GM23338 (cell line): ENCODE measurements at regions not wholly inside any gene's neighbourhood (a gene's known extent, or its start where the extent isn't known, plus 50 kb on each side); places are given as distances from the start of the nearest gene placed in this dataset.
A peak's percentile ranks its signal among the peaks of the same experiment; 100 is the strongest.

Experiments used
- ATAC-seq: fragments of 200-7000 bp; cut with Tn5 transposase; 3 replicates; pipeline ENCODE4 v1.9.1; 2020
- DNase-seq: peaks from one replicate; pipeline ENCODE4 v3.0.0-alpha.2; 2015; ENCODE audit warnings: low spot score
- H2AFZ ChIP-seq: fragments of 200-600 bp; sonication (generic); 2 replicates; pipeline ENCODE4 v1.8.0; 2016; ENCODE audit warnings: antibody characterized with exemption, mild to moderate bottlenecking, moderate library complexity
- H3F3A ChIP-seq: fragments of 200-600 bp; sonication (generic); replicated peaks from 2 replicates; pipeline ENCODE4 v1.8.0; 2017; ENCODE audit warnings: antibody characterized with exemption, mixed run types, low read depth
- H3K27ac ChIP-seq: fragments of 200-600 bp; sonication (generic); 2 replicates; pipeline ENCODE4 v1.6.1; 2016; ENCODE audit warnings: low read depth
- H3K27me3 ChIP-seq: fragments of 200-600 bp; sonication (generic); 2 replicates; pipeline ENCODE4 v1.8.0; 2016; ENCODE audit warnings: mild to moderate bottlenecking, mixed run types, moderate library complexity; ENCODE audit not compliant: insufficient read depth
- H3K36me3 ChIP-seq: fragments of 200-600 bp; sonication (generic); 2 replicates; pipeline ENCODE4 v1.8.0; 2016; ENCODE audit warnings: mild to moderate bottlenecking; ENCODE audit not compliant: insufficient read depth
- H3K4me1 ChIP-seq: fragments of 200-600 bp; sonication (generic); 2 replicates; pipeline ENCODE4 v1.8.0; 2016; ENCODE audit warnings: mild to moderate bottlenecking, moderate library complexity; ENCODE audit not compliant: insufficient read depth
- H3K4me2 ChIP-seq: fragments of 200-600 bp; sonication (generic); 2 replicates; pipeline ENCODE4 v1.7.1; 2017; ENCODE audit warnings: mixed run types
- H3K4me3 ChIP-seq: fragments of 200-600 bp; sonication (generic); 2 replicates; pipeline ENCODE4 v1.6.1; 2016; ENCODE audit warnings: mixed run types
- H3K79me2 ChIP-seq: fragments of 200-600 bp; sonication (generic); replicated peaks from 2 replicates; pipeline ENCODE4 v1.8.0; 2017; ENCODE audit warnings: mild to moderate bottlenecking; ENCODE audit not compliant: insufficient read depth
- H3K9me2 ChIP-seq: fragments of 200-600 bp; sonication (generic); 2 replicates; pipeline ENCODE4 v1.8.0; 2017; ENCODE audit not compliant: insufficient read depth
- H4K20me1 ChIP-seq: fragments of 200-600 bp; sonication (generic); replicated peaks from 2 replicates; pipeline ENCODE4 v1.8.0; 2017; ENCODE audit warnings: mild to moderate bottlenecking; ENCODE audit not compliant: insufficient read depth
- H3K27ac Mint-ChIP-seq: 2 replicates; pipeline ENCODE4 v1.8.0; 2020; ENCODE audit warnings: inconsistent platforms, mild to moderate bottlenecking, moderate library complexity, mixed read lengths
- H3K27me3 Mint-ChIP-seq: 3 replicates; pipeline ENCODE4 v1.8.0; 2022; ENCODE audit warnings: low read depth, mild to moderate bottlenecking, moderate library complexity, mixed read lengths, inconsistent platforms; ENCODE audit not compliant: insufficient read depth, poor library complexity
- H3K36me3 Mint-ChIP-seq: 3 replicates; pipeline ENCODE4 v1.8.0; 2021; ENCODE audit warnings: low read depth, mild to moderate bottlenecking, inconsistent platforms, moderate library complexity, mixed read lengths
- H3K4me1 Mint-ChIP-seq: 3 replicates; pipeline ENCODE4 v1.8.0; 2020; ENCODE audit warnings: mild to moderate bottlenecking, inconsistent platforms, mixed read lengths
- H3K4me3 Mint-ChIP-seq: 3 replicates; pipeline ENCODE4 v1.8.0; 2021; ENCODE audit warnings: moderate library complexity, mild to moderate bottlenecking, inconsistent platforms, mixed read lengths
- H3K9me3 Mint-ChIP-seq: 3 replicates; pipeline ENCODE4 v1.8.0; 2020; ENCODE audit warnings: moderate library complexity, mild to moderate bottlenecking, inconsistent platforms, mixed read lengths
- CTCF ChIP-seq, 2 experiments: fragments of 200-600 bp in 1 of 2; sonication (generic) in 1 of 2; conservative IDR thresholded peaks; 2 replicates each; pipeline versions ENCODE4 v1.5.1 to v1.6.1; 2016 to 2017; ENCODE audit warnings: antibody characterized with exemption in 2 of 2, low read depth in 2 of 2, mild to moderate bottlenecking in 2 of 2, moderate library complexity in 1 of 2
- EZH2 ChIP-seq: fragments of 200-600 bp; sonication (generic); IDR thresholded peaks from one replicate; pipeline ENCODE4 v1.8.0; 2017; ENCODE audit warnings: antibody characterized with exemption, mild to moderate bottlenecking, low read depth; ENCODE audit not compliant: unreplicated experiment
- EZH2phosphoT487 ChIP-seq: fragments of 200-600 bp; sonication (generic); IDR thresholded peaks from one replicate; pipeline ENCODE4 v1.8.1; 2018; ENCODE audit warnings: antibody characterized with exemption; ENCODE audit not compliant: unreplicated experiment
- NANOG ChIP-seq: IDR thresholded peaks from 2 replicates; pipeline ENCODE4 v1.6.1; 2016; ENCODE audit warnings: antibody characterized with exemption, borderline replicate concordance
- POLR2AphosphoS5 ChIP-seq: IDR thresholded peaks from 2 replicates; pipeline ENCODE4 v1.6.1; 2016; ENCODE audit warnings: antibody characterized with exemption, low read depth
- STAT1 ChIP-seq: IDR thresholded peaks from one replicate; pipeline ENCODE4 v1.6.1; 2016; ENCODE audit warnings: antibody characterized with exemption; ENCODE audit not compliant: unreplicated experiment
- ZNF114 ChIP-seq: fragments of 250-450 bp; sonication (Bioruptor Pico); IDR thresholded peaks from 2 replicates; pipeline ENCODE4 v1.5.0; 2020; ENCODE audit warnings: mild to moderate bottlenecking, moderate library complexity
- ZNF331 ChIP-seq: fragments of 250-450 bp; sonication (Bioruptor Pico); IDR thresholded peaks from 2 replicates; pipeline ENCODE4 v1.5.0; 2020; ENCODE audit warnings: low read depth, mild to moderate bottlenecking, moderate library complexity
- TF ChIP-seq, protein P1 (sequence below): IDR thresholded peaks from 2 replicates; pipeline ENCODE4 v1.6.1; 2016; ENCODE audit warnings: antibody characterized with exemption
- TF ChIP-seq, protein P2 (sequence below): fragments of 250-450 bp; sonication (Bioruptor Pico); IDR thresholded peaks from 2 replicates; pipeline ENCODE4 v1.5.0; 2020; ENCODE audit warnings: mild to moderate bottlenecking, moderate library complexity

DNA sequence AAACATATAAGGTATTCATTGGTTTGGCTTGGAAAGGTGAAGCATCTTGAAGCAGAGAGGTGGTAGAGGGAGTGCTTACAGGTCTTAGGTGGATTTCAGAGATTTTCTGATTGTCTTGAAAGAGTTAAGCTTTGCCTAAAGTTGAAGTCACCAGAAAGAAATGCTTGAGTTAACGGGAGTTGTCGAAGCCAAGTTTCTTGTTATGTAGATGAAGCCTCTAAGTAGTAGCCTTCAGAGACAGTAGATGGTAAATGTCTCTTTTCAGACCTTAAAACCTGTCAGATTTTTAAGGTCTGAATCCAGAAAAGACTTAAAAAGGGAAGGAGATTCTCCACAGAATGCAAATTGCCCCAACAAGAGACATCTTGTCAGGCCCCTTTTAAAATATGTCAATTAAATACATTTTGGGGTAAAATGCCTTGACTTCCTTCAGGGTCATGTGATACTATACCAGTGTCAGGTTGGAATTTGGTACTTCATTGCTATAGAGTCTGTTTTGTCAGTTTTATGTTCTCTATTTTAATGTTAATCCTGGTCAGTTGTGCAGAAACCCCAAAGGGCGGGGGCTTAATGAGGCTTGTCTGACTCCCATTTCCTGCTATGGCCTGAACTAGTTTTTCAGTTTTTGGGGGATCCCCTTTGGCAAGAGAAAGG is 81.0 kb downstream of the PCDH18 start:
- peaks cover 12% of the 10 kb centered on the region; the same call in 2 of the 3 replicates for H3K36me3 Mint-ChIP-seq
- no peaks in the 10 kb centered on the region for H4K20me1 ChIP-seq
- H3K36me3 ChIP-seq: no peaks in the 10 kb centered on the region
- H2AFZ ChIP-seq: no peak overlapping the region
- peaks cover 33% of the 10 kb centered on the region for H3K4me1 ChIP-seq
- no peak overlapping the region for H3K4me3 ChIP-seq
- H3K27ac Mint-ChIP-seq: peak overlapping the region; percentile 29; the same call in 1 of the 2 replicates
- peaks cover 5% of the 10 kb centered on the region; the same call in 1 of the 3 replicates for H3K9me3 Mint-ChIP-seq
- H3K4me3 Mint-ChIP-seq: no peak overlapping the region
- peaks cover 33% of the 10 kb centered on the region for H3K4me1 Mint-ChIP-seq
- H3K9me2 ChIP-seq: peaks cover 6% of the 10 kb centered on the region; the same call in 1 of the 2 replicates
- ATAC-seq (peak; percentile 92), DNase-seq (peak; percentile 84)
- no peaks in the 10 kb centered on the region for H3K27me3 ChIP-seq
- H3K79me2 ChIP-seq: no peaks in the 10 kb centered on the region
- peak overlapping the region; percentile 75 for H3K27ac ChIP-seq
- peaks cover 2% of the 10 kb centered on the region for H3K27me3 Mint-ChIP-seq
- H3F3A ChIP-seq: 0 out of 2 replicates have a peak, but pooled peaks cover 8% of the 10 kb centered on the region
- H3K4me2 ChIP-seq: peak overlapping the region; percentile 4; the same call in 1 of the 2 replicates
- TF ChIP-seq ZNF331 (CRISPR knock-in tag) (no peak), EZH2phosphoT487 (no peak), CTCF (conservative IDR thresholded peaks at IDR 0.05; ENCODE audit: low read depth in 2 of 2) (no peak), POLR2AphosphoS5 (no peak), NANOG (peak; percentile 50; the same call in 1 of the 2 replicates), ZNF114 (no peak; the same call in 1 of the 2 replicates), STAT1 (no peak), EZH2 (no peak)
- TF ChIP-seq, protein P1, sequence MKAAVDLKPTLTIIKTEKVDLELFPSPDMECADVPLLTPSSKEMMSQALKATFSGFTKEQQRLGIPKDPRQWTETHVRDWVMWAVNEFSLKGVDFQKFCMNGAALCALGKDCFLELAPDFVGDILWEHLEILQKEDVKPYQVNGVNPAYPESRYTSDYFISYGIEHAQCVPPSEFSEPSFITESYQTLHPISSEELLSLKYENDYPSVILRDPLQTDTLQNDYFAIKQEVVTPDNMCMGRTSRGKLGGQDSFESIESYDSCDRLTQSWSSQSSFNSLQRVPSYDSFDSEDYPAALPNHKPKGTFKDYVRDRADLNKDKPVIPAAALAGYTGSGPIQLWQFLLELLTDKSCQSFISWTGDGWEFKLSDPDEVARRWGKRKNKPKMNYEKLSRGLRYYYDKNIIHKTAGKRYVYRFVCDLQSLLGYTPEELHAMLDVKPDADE: no peak
- TF ChIP-seq, protein P2, sequence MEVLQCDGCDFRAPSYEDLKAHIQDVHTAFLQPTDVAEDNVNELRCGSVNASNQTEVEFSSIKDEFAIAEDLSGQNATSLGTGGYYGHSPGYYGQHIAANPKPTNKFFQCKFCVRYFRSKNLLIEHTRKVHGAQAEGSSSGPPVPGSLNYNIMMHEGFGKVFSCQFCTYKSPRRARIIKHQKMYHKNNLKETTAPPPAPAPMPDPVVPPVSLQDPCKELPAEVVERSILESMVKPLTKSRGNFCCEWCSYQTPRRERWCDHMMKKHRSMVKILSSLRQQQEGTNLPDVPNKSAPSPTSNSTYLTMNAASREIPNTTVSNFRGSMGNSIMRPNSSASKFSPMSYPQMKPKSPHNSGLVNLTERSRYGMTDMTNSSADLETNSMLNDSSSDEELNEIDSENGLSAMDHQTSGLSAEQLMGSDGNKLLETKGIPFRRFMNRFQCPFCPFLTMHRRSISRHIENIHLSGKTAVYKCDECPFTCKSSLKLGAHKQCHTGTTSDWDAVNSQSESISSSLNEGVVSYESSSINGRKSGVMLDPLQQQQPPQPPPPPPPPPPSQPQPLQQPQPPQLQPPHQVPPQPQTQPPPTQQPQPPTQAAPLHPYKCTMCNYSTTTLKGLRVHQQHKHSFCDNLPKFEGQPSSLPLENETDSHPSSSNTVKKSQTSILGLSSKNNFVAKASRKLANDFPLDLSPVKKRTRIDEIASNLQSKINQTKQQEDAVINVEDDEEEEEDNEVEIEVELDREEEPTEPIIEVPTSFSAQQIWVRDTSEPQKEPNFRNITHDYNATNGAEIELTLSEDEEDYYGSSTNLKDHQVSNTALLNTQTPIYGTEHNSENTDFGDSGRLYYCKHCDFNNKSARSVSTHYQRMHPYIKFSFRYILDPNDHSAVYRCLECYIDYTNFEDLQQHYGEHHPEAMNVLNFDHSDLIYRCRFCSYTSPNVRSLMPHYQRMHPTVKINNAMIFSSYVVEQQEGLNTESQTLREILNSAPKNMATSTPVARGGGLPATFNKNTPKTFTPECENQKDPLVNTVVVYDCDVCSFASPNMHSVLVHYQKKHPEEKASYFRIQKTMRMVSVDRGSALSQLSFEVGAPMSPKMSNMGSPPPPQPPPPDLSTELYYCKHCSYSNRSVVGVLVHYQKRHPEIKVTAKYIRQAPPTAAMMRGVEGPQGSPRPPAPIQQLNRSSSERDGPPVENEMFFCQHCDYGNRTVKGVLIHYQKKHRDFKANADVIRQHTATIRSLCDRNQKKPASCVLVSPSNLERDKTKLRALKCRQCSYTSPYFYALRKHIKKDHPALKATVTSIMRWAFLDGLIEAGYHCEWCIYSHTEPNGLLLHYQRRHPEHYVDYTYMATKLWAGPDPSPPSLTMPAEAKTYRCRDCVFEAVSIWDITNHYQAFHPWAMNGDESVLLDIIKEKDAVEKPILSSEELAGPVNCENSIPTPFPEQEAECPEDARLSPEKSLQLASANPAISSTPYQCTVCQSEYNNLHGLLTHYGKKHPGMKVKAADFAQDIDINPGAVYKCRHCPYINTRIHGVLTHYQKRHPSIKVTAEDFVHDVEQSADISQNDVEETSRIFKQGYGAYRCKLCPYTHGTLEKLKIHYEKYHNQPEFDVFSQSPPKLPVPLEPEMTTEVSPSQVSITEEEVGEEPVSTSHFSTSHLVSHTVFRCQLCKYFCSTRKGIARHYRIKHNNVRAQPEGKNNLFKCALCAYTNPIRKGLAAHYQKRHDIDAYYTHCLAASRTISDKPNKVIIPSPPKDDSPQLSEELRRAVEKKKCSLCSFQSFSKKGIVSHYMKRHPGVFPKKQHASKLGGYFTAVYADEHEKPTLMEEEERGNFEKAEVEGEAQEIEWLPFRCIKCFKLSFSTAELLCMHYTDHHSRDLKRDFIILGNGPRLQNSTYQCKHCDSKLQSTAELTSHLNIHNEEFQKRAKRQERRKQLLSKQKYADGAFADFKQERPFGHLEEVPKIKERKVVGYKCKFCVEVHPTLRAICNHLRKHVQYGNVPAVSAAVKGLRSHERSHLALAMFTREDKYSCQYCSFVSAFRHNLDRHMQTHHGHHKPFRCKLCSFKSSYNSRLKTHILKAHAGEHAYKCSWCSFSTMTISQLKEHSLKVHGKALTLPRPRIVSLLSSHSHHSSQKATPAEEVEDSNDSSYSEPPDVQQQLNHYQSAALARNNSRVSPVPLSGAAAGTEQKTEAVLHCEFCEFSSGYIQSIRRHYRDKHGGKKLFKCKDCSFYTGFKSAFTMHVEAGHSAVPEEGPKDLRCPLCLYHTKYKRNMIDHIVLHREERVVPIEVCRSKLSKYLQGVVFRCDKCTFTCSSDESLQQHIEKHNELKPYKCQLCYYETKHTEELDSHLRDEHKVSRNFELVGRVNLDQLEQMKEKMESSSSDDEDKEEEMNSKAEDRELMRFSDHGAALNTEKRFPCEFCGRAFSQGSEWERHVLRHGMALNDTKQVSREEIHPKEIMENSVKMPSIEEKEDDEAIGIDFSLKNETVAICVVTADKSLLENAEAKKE: 0 out of 2 replicates have a peak, but pooled peaks have one; percentile 39
